Prostate gland (tissue), 2 donors: ENCODE measurements at regions not wholly inside any gene's neighbourhood (a gene's known extent, or its start where the extent isn't known, plus 50 kb on each side); places are given as distances from the start of the nearest gene placed in this dataset.

ENCODE experiments used
- DNase-seq: peaks from one replicate; pipeline ENCODE4 v3.0.0-alpha.2; 2019; ENCODE audit warnings: low spot score
- H3K27ac ChIP-seq, 2 donors: fragments of 200-600 bp; sonication (generic); 2 replicates each; pipeline ENCODE4 v1.5.1; 2017 to 2019
- H3K27me3 ChIP-seq: fragments of 200-600 bp; sonication (generic); replicated peaks from 2 replicates; pipeline ENCODE4 v1.5.1; 2019; ENCODE audit not compliant: insufficient read depth
- H3K36me3 ChIP-seq, 2 donors: fragments of 200-600 bp; sonication (generic); 1 replicate in 1 of 2; 2 replicates in 1 of 2; pipeline versions ENCODE4 v1.5.1 to v1.8.1; 2017 to 2019
- H3K4me1 ChIP-seq: fragments of 200-600 bp; sonication (generic); replicated peaks from 2 replicates; pipeline ENCODE4 v1.5.1; 2019
- H3K4me3 ChIP-seq, 2 donors: fragments of 200-600 bp; sonication (generic); 2 replicates each; pipeline ENCODE4 v1.5.1; 2017 to 2019
- H3K9me3 ChIP-seq: fragments of 200-600 bp; sonication (generic); 2 replicates; pipeline ENCODE4 v1.5.1; 2017
- CTCF ChIP-seq, 4 experiments: fragments of 200-600 bp in 2 of 4; fragments of 450-650 bp in 2 of 4; sonication (generic) in 2 of 4; IDR thresholded peaks; 1 replicate in 3 of 4; 2 replicates in 1 of 4; pipeline ENCODE4 v1.5.1; 2016 to 2019; ENCODE audit warnings: antibody characterized with exemption in 4 of 4, mild to moderate bottlenecking in 2 of 4, moderate library complexity in 2 of 4
- POLR2A ChIP-seq: fragments of 450-650 bp; IDR thresholded peaks from one replicate; pipeline ENCODE4 v1.6.1; 2016; ENCODE audit warnings: antibody characterized with exemption, mild to moderate bottlenecking
- POLR2AphosphoS5 ChIP-seq: sonication (generic); formaldehyde crosslinking; IDR thresholded peaks from one replicate; pipeline ENCODE4 v1.6.1; 2017; ENCODE audit warnings: antibody characterized with exemption
- WGBS: methylation state at CpG from one replicate; pipeline ENCODE4 v1.1.5; 2018; 5-methylcytosine and 5-hydroxymethylcytosine counted together
- intact Hi-C: fragments of 100-400 bp; cut with DNase I; formaldehyde crosslinking; loops from one replicate; pipeline ENCODE4 v1.14.2; 2022

GRCh38 chr11:41980741-41981140 lies 521.3 kb upstream of the LRRC4C start:
- Histone ChIP-seq H3K36me3 (no peaks in the 10 kb centered on the region), H3K27me3 (no peaks in the 10 kb centered on the region), H3K9me3 (no peaks in the 10 kb centered on the region), H3K4me3 (no peak overlapping the region), H3K4me1 (no peaks in the 10 kb centered on the region), H3K27ac (no peak overlapping the region)
- intact Hi-C loops: no loop called here
- DNase-seq: no peak
- TF ChIP-seq POLR2AphosphoS5: no peak
- TF ChIP-seq POLR2A: no peak
- no peak for TF ChIP-seq CTCF (IDR thresholded peaks at IDR 0.05)
- 94% methylated on average over 2 of the region's 2 CpGs for WGBS

- H3K36me3 ChIP-seq: no peaks in the 10 kb centered on the region
- H3K4me3 ChIP-seq: no peak overlapping the region
- H3K9me3 ChIP-seq: no peaks in the 10 kb centered on the region
- H3K4me1 ChIP-seq: no peaks in the 10 kb centered on the region
- H3K27me3 ChIP-seq: no peaks in the 10 kb centered on the region
- DNase-seq: no peak
- TF ChIP-seq POLR2AphosphoS5 (no peak), POLR2A (no peak), CTCF (IDR thresholded peaks at IDR 0.05) (no peak)
- intact Hi-C loops: no loop called here
- no peak overlapping the region for H3K27ac ChIP-seq
- 84% methylated on average over 3 of the region's 3 CpGs for WGBS
Observed at GRCh38 chr11:41982276-41982675, 522.8 kb upstream of the LRRC4C start.

GRCh38 chr11:41982975-41983374 lies 523.5 kb upstream of the LRRC4C start:
- Histone ChIP-seq H3K9me3 (no peaks in the 10 kb centered on the region), H3K36me3 (no peaks in the 10 kb centered on the region), H3K27me3 (no peaks in the 10 kb centered on the region), H3K4me1 (no peaks in the 10 kb centered on the region), H3K27ac (no peak overlapping the region), H3K4me3 (no peak overlapping the region)
- intact Hi-C loops: no loop called here
- TF ChIP-seq POLR2A (no peak), CTCF (IDR thresholded peaks at IDR 0.05) (no peak), POLR2AphosphoS5 (no peak)
- WGBS: 75% methylated on average over 3 of the region's 3 CpGs
- no peak for DNase-seq

- Histone ChIP-seq H3K4me3 (no peak overlapping the region), H3K27me3 (no peaks in the 10 kb centered on the region), H3K9me3 (no peaks in the 10 kb centered on the region), H3K4me1 (no peaks in the 10 kb centered on the region), H3K36me3 (no peaks in the 10 kb centered on the region), H3K27ac (no peak overlapping the region)
- DNase-seq: no peak
- intact Hi-C loops: no loop called here
- no peak for TF ChIP-seq POLR2A
- TF ChIP-seq POLR2AphosphoS5: no peak
- TF ChIP-seq CTCF (IDR thresholded peaks at IDR 0.05): no peak
Observed at GRCh38 chr11:41983475-41983874, 524.0 kb upstream of the LRRC4C start.

- Histone ChIP-seq H3K4me1 (no peaks in the 10 kb centered on the region), H3K9me3 (no peaks in the 10 kb centered on the region), H3K4me3 (no peak overlapping the region), H3K27me3 (no peaks in the 10 kb centered on the region), H3K36me3 (no peaks in the 10 kb centered on the region), H3K27ac (no peak overlapping the region)
- DNase-seq: no peak
- TF ChIP-seq POLR2A (no peak), CTCF (IDR thresholded peaks at IDR 0.05) (no peak), POLR2AphosphoS5 (no peak)
- intact Hi-C loops: no loop called here
- 76% methylated on average over 2 of the region's 2 CpGs for WGBS
Observed at GRCh38 chr11:41984023-41984422, 524.6 kb upstream of the LRRC4C start.
